C4-2B (cell line): ENCODE measurements at regions not wholly inside any gene's neighbourhood (a gene's known extent, or its start where the extent isn't known, plus 50 kb on each side); places are given as distances from the start of the nearest gene placed in this dataset.

Experiments used
- CTCF ChIP-seq: fragments of 450-650 bp; conservative IDR thresholded peaks from 2 replicates; pipeline ENCODE4 v1.5.1; 2017; ENCODE audit warnings: mild to moderate bottlenecking
- ZFX ChIP-seq: fragments of 450-650 bp; IDR thresholded peaks from 2 replicates; pipeline ENCODE4 v1.6.1; 2017

DNA sequence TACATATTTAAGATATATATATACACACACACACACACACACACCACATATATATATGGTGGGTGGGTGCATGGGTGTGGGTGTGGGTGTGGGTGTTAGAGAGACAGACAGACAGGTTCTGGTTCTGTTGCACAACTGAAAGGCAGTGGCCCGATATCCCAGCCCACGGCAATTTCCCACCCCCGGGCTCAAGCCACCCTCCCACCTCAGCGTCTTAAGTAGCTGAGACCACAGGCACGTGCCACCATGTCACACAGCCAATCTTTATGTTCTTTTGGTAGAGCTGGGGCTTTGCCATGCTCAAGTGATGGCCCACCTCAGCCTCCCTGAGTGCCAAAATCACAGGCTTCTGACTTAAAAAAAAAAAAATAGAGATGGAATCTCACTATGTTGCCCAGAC lies 417.8 kb upstream of the FOXG1 start:
- TF ChIP-seq CTCF (no peak), ZFX (no peak)
